ENCODE measurements at regions not wholly inside any gene's neighbourhood (a gene's known extent, or its start where the extent isn't known, plus 50 kb on each side); places are given as distances from the start of the nearest gene placed in this dataset.

DNA sequence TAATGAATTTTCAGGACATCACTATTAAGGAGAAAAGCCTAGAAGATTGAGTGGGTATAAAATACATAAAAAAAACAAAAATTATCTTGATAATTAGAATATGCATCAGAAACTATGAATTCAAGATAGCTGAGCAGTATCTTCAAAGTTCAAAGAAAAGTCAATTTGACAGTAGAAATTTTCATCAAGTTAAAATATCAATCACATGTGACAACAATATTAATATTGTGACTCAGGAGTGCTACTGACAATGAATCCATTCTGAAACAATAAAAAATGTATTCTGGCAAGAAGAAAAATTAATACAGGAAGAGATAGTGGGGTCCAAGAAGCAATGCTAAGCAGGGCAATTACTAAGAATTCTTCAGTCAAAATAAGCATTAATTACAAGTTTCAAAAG lies 151.9 kb upstream of the GLRA2 start:
- H3K27me3 ChIP-seq (replicated peaks in 1 of 2; ENCODE audit: control insufficient read depth in 2 of 2, insufficient read depth in 2 of 2, low read length in 1 of 2), result no peaks in the 10 kb centered on the region
- no peaks in the 10 kb centered on the region for H3K36me3 ChIP-seq (ENCODE audit: control insufficient read depth in 2 of 2, insufficient read depth in 2 of 2, low read length in 1 of 2)
- intact Hi-C loops (cut with micrococcal nuclease; ENCODE audit: unreplicated experiment) (no loop called here), in situ Hi-C loops (cut with MboI) (no loop called here)
- H3K27ac ChIP-seq (ENCODE audit: control insufficient read depth, insufficient read depth), result no peak overlapping the region
- TF ChIP-seq, protein P1, sequence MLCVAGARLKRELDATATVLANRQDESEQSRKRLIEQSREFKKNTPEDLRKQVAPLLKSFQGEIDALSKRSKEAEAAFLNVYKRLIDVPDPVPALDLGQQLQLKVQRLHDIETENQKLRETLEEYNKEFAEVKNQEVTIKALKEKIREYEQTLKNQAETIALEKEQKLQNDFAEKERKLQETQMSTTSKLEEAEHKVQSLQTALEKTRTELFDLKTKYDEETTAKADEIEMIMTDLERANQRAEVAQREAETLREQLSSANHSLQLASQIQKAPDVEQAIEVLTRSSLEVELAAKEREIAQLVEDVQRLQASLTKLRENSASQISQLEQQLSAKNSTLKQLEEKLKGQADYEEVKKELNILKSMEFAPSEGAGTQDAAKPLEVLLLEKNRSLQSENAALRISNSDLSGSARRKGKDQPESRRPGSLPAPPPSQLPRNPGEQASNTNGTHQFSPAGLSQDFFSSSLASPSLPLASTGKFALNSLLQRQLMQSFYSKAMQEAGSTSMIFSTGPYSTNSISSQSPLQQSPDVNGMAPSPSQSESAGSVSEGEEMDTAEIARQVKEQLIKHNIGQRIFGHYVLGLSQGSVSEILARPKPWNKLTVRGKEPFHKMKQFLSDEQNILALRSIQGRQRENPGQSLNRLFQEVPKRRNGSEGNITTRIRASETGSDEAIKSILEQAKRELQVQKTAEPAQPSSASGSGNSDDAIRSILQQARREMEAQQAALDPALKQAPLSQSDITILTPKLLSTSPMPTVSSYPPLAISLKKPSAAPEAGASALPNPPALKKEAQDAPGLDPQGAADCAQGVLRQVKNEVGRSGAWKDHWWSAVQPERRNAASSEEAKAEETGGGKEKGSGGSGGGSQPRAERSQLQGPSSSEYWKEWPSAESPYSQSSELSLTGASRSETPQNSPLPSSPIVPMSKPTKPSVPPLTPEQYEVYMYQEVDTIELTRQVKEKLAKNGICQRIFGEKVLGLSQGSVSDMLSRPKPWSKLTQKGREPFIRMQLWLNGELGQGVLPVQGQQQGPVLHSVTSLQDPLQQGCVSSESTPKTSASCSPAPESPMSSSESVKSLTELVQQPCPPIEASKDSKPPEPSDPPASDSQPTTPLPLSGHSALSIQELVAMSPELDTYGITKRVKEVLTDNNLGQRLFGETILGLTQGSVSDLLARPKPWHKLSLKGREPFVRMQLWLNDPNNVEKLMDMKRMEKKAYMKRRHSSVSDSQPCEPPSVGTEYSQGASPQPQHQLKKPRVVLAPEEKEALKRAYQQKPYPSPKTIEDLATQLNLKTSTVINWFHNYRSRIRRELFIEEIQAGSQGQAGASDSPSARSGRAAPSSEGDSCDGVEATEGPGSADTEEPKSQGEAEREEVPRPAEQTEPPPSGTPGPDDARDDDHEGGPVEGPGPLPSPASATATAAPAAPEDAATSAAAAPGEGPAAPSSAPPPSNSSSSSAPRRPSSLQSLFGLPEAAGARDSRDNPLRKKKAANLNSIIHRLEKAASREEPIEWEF (IDR thresholded peaks at IDR 0.05; ENCODE audit: insufficient replicate concordance, low read depth, low read length), result no peak
- TF ChIP-seq FOXM1 (IDR thresholded peaks at IDR 0.05; ENCODE audit: low read depth, low read length) (no peak), YBX1 (IDR thresholded peaks at IDR 0.05) (no peak), PML (IDR thresholded peaks at IDR 0.05; ENCODE audit: low read length) (no peak), NBN (IDR thresholded peaks at IDR 0.05) (no peak), IRF4 (IDR thresholded peaks at IDR 0.05; ENCODE audit: low read depth, low read length) (no peak), KAT2A (conservative IDR thresholded peaks at IDR 0.05; ENCODE audit: control insufficient read depth, low read depth, low read length) (no peak), SMARCA5 (IDR thresholded peaks at IDR 0.05) (no peak), CBX5 (IDR thresholded peaks at IDR 0.05; ENCODE audit: low read depth) (no peak), YY1 (IDR thresholded peaks at IDR 0.05; ENCODE audit: low read depth, low read length) (no peak), ZZZ3 (IDR thresholded peaks at IDR 0.05; ENCODE audit: control insufficient read depth, insufficient read length, low read depth) (no peak), TCF3 (IDR thresholded peaks at IDR 0.05; ENCODE audit: borderline replicate concordance, insufficient read depth, low read depth, low read length) (no peak), NFYA (IDR thresholded peaks at IDR 0.05; ENCODE audit: borderline replicate concordance, low read depth, low read length) (no peak), CREM (IDR thresholded peaks at IDR 0.05; ENCODE audit: low read depth) (no peak), CHD4 (IDR thresholded peaks at IDR 0.05) (no peak)
- TF ChIP-seq, protein P2, sequence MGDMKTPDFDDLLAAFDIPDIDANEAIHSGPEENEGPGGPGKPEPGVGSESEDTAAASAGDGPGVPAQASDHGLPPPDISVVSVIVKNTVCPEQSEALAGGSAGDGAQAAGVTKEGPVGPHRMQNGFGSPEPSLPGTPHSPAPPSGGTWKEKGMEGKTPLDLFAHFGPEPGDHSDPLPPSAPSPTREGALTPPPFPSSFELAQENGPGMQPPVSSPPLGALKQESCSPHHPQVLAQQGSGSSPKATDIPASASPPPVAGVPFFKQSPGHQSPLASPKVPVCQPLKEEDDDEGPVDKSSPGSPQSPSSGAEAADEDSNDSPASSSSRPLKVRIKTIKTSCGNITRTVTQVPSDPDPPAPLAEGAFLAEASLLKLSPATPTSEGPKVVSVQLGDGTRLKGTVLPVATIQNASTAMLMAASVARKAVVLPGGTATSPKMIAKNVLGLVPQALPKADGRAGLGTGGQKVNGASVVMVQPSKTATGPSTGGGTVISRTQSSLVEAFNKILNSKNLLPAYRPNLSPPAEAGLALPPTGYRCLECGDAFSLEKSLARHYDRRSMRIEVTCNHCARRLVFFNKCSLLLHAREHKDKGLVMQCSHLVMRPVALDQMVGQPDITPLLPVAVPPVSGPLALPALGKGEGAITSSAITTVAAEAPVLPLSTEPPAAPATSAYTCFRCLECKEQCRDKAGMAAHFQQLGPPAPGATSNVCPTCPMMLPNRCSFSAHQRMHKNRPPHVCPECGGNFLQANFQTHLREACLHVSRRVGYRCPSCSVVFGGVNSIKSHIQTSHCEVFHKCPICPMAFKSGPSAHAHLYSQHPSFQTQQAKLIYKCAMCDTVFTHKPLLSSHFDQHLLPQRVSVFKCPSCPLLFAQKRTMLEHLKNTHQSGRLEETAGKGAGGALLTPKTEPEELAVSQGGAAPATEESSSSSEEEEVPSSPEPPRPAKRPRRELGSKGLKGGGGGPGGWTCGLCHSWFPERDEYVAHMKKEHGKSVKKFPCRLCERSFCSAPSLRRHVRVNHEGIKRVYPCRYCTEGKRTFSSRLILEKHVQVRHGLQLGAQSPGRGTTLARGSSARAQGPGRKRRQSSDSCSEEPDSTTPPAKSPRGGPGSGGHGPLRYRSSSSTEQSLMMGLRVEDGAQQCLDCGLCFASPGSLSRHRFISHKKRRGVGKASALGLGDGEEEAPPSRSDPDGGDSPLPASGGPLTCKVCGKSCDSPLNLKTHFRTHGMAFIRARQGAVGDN (IDR thresholded peaks at IDR 0.05), result no peak
- TF ChIP-seq, protein P3, sequence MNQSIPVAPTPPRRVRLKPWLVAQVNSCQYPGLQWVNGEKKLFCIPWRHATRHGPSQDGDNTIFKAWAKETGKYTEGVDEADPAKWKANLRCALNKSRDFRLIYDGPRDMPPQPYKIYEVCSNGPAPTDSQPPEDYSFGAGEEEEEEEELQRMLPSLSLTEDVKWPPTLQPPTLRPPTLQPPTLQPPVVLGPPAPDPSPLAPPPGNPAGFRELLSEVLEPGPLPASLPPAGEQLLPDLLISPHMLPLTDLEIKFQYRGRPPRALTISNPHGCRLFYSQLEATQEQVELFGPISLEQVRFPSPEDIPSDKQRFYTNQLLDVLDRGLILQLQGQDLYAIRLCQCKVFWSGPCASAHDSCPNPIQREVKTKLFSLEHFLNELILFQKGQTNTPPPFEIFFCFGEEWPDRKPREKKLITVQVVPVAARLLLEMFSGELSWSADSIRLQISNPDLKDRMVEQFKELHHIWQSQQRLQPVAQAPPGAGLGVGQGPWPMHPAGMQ (IDR thresholded peaks at IDR 0.05; ENCODE audit: borderline replicate concordance), result no peak
- H2AFZ ChIP-seq (ENCODE audit: control insufficient read depth, low read depth, low read length), result no peak overlapping the region
- POLR2A ChIA-PET, result no interaction called here
- H4K20me1 ChIP-seq (ENCODE audit: control insufficient read depth, insufficient read depth), result no peaks in the 10 kb centered on the region
- no peak overlapping the region for H3K9ac ChIP-seq (ENCODE audit: control insufficient read depth, insufficient read depth, low read length)
- H3K9me3 ChIP-seq (replicated peaks; ENCODE audit: control insufficient read depth, insufficient read depth, low read length), result no peaks in the 10 kb centered on the region
- CTCF ChIA-PET, result interaction anchor here (0.6 kb wide), 1 partner anchor 36 kb away, joined by 3 read pairs; no protein-coding TSS in a partner anchor
- RAD21 ChIA-PET (ENCODE audit: unreplicated experiment), result no interaction called here
- no peaks in the 10 kb centered on the region for H3K4me1 ChIP-seq (ENCODE audit: control insufficient read depth, insufficient read depth, low read length)
- H3K4me2 ChIP-seq (ENCODE audit: control insufficient read depth, insufficient read depth), result no peak overlapping the region
- DNase-seq (ENCODE audit: low read depth, low spot score) (no peak), FAIRE-seq (no peak), ATAC-seq (no peak)
- BruUV-seq (replicated peaks), result no TSS peak
- no peaks in the 10 kb centered on the region for H3K79me2 ChIP-seq (ENCODE audit: control insufficient read depth, insufficient read depth, low read length)
- no peak overlapping the region for H3K4me3 ChIP-seq
- SMC1A ChIA-PET (ENCODE audit: uncharacterized antibody, unreplicated experiment), result interaction anchor here (1.1 kb wide), 1 partner anchor 12 kb away, joined by 4 read pairs; no protein-coding TSS in a partner anchor

Measured in GM12878 (cell line).